SK-N-MC (cell line): ENCODE measurements at regions not wholly inside any gene's neighbourhood (a gene's known extent, or its start where the extent isn't known, plus 50 kb on each side); places are given as distances from the start of the nearest gene placed in this dataset.

Source experiments
- DNase-seq: peaks from one replicate; pipeline ENCODE4 v3.0.0-alpha.2; 2011; ENCODE audit warnings: low read depth, low spot score
- H3K27ac ChIP-seq: fragments of 200-600 bp; sonication (generic); 2 replicates; pipeline ENCODE4 v1.5.1; 2016; ENCODE audit warnings: mixed run types
- H3K36me3 ChIP-seq: fragments of 200-600 bp; sonication (generic); 2 replicates; pipeline ENCODE4 v1.6.1; 2017; ENCODE audit warnings: antibody characterized with exemption, low read length, mixed read lengths; ENCODE audit not compliant: insufficient read depth
- H3K4me3 ChIP-seq: fragments of 200-600 bp; sonication (generic); 2 replicates; pipeline ENCODE4 v1.5.1; 2016
- H3K9ac ChIP-seq: fragments of 200-600 bp; sonication (generic); 2 replicates; pipeline ENCODE4 v1.8.0; 2017; ENCODE audit warnings: mixed run types, mixed read lengths; ENCODE audit not compliant: insufficient read length
- H3K9me3 ChIP-seq: fragments of 200-600 bp; sonication (generic); 2 replicates; pipeline ENCODE4 v1.6.1; 2017; ENCODE audit warnings: low read depth, mild to moderate bottlenecking, antibody characterized with exemption, low read length, moderate library complexity, mixed read lengths
- EZH2 ChIP-seq: fragments of 200-600 bp; sonication (generic); IDR thresholded peaks from one replicate; pipeline ENCODE4 v1.6.1; 2017; ENCODE audit warnings: antibody characterized with exemption
- FOXP2 ChIP-seq: optimal IDR thresholded peaks from 2 replicates; pipeline ENCODE3; 2011; ENCODE audit warnings: mild to moderate bottlenecking, moderate library complexity; ENCODE audit not compliant: insufficient read depth; ENCODE audit errors: extremely low read length, control extremely low read depth
- POLR2AphosphoS5 ChIP-seq: IDR thresholded peaks from 2 replicates; pipeline ENCODE4 v1.6.1; 2012; ENCODE audit warnings: mild to moderate bottlenecking, low read depth, low read length, borderline replicate concordance

DNA sequence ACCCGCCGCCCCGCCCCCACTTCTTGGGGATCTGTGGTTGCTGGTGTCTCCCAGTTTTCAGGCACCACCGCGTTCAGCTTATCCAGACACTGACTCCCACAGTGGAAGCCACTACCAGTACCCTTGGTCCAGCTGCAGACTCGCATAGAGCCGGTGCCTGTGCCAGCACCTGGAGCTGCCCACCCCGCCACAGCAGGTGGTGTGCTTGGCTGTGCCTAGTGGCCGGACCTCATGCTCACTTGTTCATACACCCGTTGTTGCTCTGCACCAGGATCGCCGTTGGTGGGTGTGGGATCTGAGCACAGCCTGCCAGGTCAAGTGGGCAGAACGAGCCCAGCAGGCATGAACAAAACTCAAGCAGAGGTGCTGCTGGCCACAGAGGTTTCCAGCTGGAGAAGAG lies 673.2 kb downstream of the RERGL start:
- DNase-seq = no peak
- Histone ChIP-seq H3K4me3 (no peak overlapping the region), H3K9me3 (no peaks in the 10 kb centered on the region; the same call in 1 of the 2 replicates), H3K36me3 (no peaks in the 10 kb centered on the region), H3K27ac (no peak overlapping the region), H3K9ac (no peak overlapping the region)
- TF ChIP-seq POLR2AphosphoS5 (no peak), FOXP2 (no peak), EZH2 (no peak)

DNA sequence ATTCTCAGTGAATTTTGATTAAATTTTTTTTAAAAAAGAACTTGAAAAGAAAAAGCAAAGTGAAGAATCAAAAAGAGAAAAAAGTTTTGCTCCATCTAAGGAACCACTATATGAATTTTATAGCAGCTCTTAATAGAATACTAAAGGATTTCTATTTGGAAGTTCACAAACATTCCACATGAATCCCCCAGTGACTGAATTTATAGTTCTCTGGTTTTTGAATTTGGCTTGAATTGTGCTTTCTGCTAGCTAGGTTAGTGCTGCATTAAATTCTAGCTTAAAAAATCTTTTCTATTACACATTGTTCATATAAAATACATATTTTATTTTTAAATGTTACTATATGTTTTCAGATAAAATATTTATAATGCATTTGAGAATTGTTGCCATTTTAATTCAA lies 675.4 kb downstream of the RERGL start:
- no peak overlapping the region for H3K9ac ChIP-seq
- H3K9me3 ChIP-seq = no peaks in the 10 kb centered on the region; the same call in 1 of the 2 replicates
- H3K27ac ChIP-seq = no peak overlapping the region
- H3K4me3 ChIP-seq = no peak overlapping the region
- TF ChIP-seq EZH2 = no peak
- TF ChIP-seq POLR2AphosphoS5 = no peak
- TF ChIP-seq FOXP2 = no peak
- DNase-seq = no peak
- H3K36me3 ChIP-seq = no peaks in the 10 kb centered on the region

DNA sequence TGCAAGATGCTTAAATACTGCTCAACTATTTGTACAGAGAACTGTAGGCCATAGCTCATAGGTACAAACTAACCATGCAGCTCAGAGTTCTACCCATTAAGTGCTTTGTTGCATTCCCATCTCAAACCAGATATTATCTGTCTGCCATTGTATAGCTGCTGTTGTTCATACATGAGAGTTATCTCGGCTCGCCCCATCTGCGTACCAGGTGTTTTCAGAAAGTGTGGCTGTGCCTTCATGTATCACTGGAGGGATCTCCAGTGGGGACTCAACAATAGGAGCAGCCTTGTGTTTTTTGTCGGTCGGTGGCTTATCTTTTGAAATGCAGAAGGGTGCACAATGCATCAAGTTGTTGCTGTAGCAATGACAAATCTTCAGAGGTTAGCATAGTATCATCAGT lies 678.3 kb downstream of the RERGL start:
- Histone ChIP-seq H3K27ac (no peak overlapping the region), H3K9ac (no peak overlapping the region), H3K9me3 (no peaks in the 10 kb centered on the region; the same call in 1 of the 2 replicates), H3K4me3 (no peak overlapping the region), H3K36me3 (no peaks in the 10 kb centered on the region)
- DNase-seq = no peak
- no peak for TF ChIP-seq POLR2AphosphoS5
- no peak for TF ChIP-seq EZH2
- no peak for TF ChIP-seq FOXP2

DNA sequence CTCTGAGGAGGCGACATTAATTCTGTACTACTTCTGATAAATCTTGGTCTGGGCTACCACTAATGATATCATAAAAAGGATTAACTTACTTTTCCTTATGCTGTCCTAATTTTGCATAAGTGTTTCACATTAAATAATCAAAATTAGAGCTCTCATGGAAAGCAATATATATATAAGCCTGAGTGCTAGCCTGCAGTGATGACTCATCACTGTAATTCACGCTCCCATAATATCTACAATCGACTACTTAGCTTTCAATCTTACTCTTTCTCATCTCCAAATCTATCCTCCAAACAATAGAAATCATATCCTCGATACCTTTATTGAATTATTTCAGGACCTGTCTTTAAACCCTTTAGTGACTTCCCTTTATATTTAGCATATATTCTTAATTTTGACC lies 701.3 kb downstream of the RERGL start:
- H3K9me3 ChIP-seq = peaks cover 3% of the 10 kb centered on the region; the same call in 1 of the 2 replicates
- no peaks in the 10 kb centered on the region for H3K36me3 ChIP-seq
- H3K4me3 ChIP-seq = no peak overlapping the region
- no peak for DNase-seq
- H3K9ac ChIP-seq = no peak overlapping the region
- H3K27ac ChIP-seq = no peak overlapping the region
- TF ChIP-seq EZH2 (no peak), POLR2AphosphoS5 (no peak), FOXP2 (no peak)

DNA sequence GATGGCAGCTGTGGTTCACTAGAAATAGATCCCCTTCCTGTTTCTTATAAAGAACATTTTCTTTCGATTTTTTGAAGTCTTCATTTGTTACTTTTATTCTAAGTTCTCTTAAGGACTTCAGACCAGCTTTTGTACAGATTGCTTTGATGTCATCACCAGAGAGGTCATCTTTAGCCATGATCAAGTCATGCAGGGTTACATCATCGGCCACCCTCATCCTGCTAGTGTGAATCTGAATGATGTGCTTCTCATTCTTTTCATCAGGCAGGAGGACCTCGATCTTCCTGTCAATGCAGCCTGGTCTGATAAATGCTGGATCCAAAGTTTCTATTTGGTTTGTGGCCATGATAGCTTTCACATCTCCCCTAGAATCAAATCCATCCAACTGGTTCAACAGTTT lies 706.7 kb downstream of the RERGL start:
- no peak for TF ChIP-seq EZH2
- TF ChIP-seq FOXP2 = no peak
- TF ChIP-seq POLR2AphosphoS5 = no peak
- Histone ChIP-seq H3K9me3 (peaks cover 3% of the 10 kb centered on the region; the same call in 1 of the 2 replicates), H3K4me3 (no peak overlapping the region), H3K9ac (no peak overlapping the region), H3K36me3 (no peaks in the 10 kb centered on the region), H3K27ac (no peak overlapping the region)
- no peak for DNase-seq

DNA sequence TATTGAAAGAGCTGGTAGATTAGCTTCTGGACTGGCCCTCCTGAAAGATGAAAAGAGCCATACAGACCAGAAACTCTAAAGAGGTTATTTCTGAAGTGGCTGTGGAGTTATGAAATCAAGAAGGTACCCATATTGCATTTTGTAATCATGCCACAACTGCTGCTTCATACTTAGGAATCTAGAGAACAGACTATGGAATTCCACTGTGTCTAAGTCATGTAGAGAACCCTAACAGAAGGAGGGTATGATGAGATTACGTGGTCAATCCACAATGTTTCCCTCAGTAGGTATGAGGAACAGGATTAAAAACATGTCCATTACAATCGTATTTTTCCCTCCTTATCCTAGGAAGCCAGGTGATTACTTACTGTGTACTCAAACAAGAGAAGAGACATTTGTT lies 708.8 kb downstream of the RERGL start:
- no peak for TF ChIP-seq POLR2AphosphoS5
- no peak for TF ChIP-seq EZH2
- TF ChIP-seq FOXP2 = no peak
- Histone ChIP-seq H3K9me3 (peaks cover 5% of the 10 kb centered on the region; the same call in 1 of the 2 replicates), H3K4me3 (no peak overlapping the region), H3K36me3 (0 out of 2 replicates have a peak, but pooled peaks cover 4% of the 10 kb centered on the region), H3K27ac (no peak overlapping the region), H3K9ac (no peak overlapping the region)
- DNase-seq = no peak

DNA sequence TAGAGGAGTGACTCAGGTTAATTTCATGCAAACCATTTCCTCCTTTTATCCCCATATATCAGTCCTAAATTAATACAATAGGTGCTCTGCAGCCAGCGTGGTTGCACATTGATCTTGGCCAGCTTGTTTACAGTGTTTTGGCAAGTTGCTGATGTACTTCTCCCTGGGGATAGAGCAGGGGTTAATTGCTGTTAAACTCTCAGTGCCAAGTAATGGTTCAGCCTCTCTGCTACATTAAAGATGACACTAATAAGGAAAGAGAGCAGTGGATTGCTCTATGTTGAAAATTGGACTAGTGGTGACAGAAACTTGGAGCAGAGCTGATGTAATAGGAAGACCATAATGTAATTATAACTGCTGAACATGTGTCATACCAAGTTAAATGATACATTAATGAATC lies 717.5 kb downstream of the RERGL start:
- TF ChIP-seq FOXP2 (peak; percentile 89), POLR2AphosphoS5 (no peak), EZH2 (no peak)
- peak overlapping the region; percentile 75 for H3K9ac ChIP-seq
- H3K36me3 ChIP-seq = peaks cover 12% of the 10 kb centered on the region; the same call in 1 of the 2 replicates
- peak; percentile 64 for DNase-seq
- H3K4me3 ChIP-seq = peak overlapping the region; percentile 65
- peaks cover 9% of the 10 kb centered on the region; the same call in 1 of the 2 replicates for H3K9me3 ChIP-seq
- peak overlapping the region; percentile 99 for H3K27ac ChIP-seq

DNA sequence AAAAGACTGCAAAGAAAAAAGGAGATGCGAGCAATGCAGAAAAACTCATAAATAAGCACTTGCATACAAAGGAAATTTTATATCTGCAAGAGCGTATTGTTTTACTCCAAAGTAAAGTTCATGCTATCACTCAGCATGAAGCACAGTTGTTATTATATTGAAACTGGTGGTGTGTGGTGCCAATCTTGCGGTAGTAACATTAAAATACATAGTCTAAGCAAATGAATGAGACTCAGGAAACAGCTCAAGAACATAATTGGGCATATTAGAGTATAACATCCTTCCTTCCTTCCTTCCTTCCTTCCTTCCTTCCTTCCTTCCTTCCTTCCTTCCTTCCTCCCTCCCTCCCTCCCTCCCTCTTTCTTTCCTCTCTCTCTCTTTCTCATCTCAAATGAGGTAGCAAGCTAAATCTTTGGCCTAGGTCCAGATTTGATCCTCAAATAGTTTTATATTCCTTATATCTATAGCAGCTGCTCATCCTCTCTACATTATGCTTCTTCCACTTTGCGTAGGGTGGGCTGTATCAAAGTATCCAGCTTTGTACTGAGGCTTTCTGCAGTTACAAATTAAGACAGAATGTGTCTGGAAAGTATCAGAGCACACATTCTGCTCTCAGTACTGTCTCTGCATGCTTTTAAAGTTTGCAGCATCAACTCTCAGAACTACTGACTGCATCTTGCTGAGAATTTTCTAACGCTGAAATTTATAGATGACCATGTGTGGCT lies 718.3 kb downstream of the RERGL start:
- peaks cover 9% of the 10 kb centered on the region; the same call in 1 of the 2 replicates for H3K36me3 ChIP-seq
- peak overlapping the region; percentile 65 for H3K4me3 ChIP-seq
- DNase-seq = peak; percentile 100
- peak overlapping the region; percentile 75 for H3K9ac ChIP-seq
- peak overlapping the region; percentile 99 for H3K27ac ChIP-seq
- H3K9me3 ChIP-seq = peaks cover 9% of the 10 kb centered on the region; the same call in 1 of the 2 replicates
- TF ChIP-seq POLR2AphosphoS5 = peak; percentile 75; the same call in 1 of the 2 replicates
- peak; percentile 60 for TF ChIP-seq FOXP2
- TF ChIP-seq EZH2 = no peak

DNA sequence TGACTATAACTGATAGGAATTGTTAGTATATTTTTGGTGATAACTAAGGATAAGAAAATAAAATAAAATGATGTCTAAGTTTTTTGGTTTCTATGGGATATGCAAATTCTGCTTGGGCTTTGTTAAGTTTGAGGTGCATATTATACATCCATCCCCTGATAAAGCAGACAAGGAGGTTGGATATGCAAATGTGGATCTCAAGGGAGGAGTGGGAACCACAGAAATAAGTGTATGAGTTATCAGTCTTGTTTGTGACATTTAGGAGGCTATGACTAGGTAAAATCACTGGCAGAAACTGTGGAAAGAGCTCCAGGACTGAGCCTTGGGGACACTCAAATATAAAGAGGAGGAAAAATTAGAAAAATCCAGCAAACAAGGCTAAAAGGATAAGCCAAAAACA lies 719.4 kb downstream of the RERGL start:
- peak overlapping the region; percentile 99 for H3K27ac ChIP-seq
- peak overlapping the region; percentile 62 for H3K4me3 ChIP-seq
- DNase-seq = peak; percentile 70
- H3K9me3 ChIP-seq = peaks cover 5% of the 10 kb centered on the region; the same call in 1 of the 2 replicates
- H3K36me3 ChIP-seq = peaks cover 8% of the 10 kb centered on the region; the same call in 1 of the 2 replicates
- peak overlapping the region; percentile 58 for H3K9ac ChIP-seq
- TF ChIP-seq POLR2AphosphoS5 = no peak
- no peak for TF ChIP-seq EZH2
- TF ChIP-seq FOXP2 = no peak
